ENCODE measurements at regions not wholly inside any gene's neighbourhood (a gene's known extent, or its start where the extent isn't known, plus 50 kb on each side); places are given as distances from the start of the nearest gene placed in this dataset.
"Not testable (repeated sequence)": the region's sequence is repeated elsewhere in the genome, so short reads cannot be mapped to it uniquely, and the experiment has no call there.

GRCh38 chr3:165716592-165716991 is 120.6 kb downstream of the BCHE start:
- DNase-seq (ENCODE audit: low spot score), result no peak

GRCh38 chr3:165713479-165713878 is 123.7 kb downstream of the BCHE start:
- no peak for DNase-seq (ENCODE audit: low spot score)

GRCh38 chr3:165712382-165712781 is 124.8 kb downstream of the BCHE start:
- no peak for DNase-seq (ENCODE audit: low spot score)

- DNase-seq (ENCODE audit: low spot score), result no peak
Measured at GRCh38 chr3:165697910-165698309, 139.3 kb downstream of the BCHE start.

GRCh38 chr3:165696496-165696895 is 140.7 kb downstream of the BCHE start:
- DNase-seq (ENCODE audit: low spot score), result no peak

- no peak for DNase-seq (ENCODE audit: low spot score)
Measured at GRCh38 chr3:165683947-165684346, 153.3 kb downstream of the BCHE start.

GRCh38 chr3:165682734-165683133 is 154.5 kb downstream of the BCHE start:
- no peak for DNase-seq (ENCODE audit: low spot score)

- DNase-seq (ENCODE audit: low spot score), result no peak
Measured at GRCh38 chr3:165669967-165670366, 167.3 kb downstream of the BCHE start.

- no peak for DNase-seq (ENCODE audit: low spot score)
Measured at GRCh38 chr3:165669504-165669903, 167.7 kb downstream of the BCHE start.

GRCh38 chr3:165667676-165668075 is 169.5 kb downstream of the BCHE start:
- DNase-seq (ENCODE audit: low spot score), result no peak

- DNase-seq (ENCODE audit: low spot score), result no peak
Measured at GRCh38 chr3:165658027-165658426, 179.2 kb downstream of the BCHE start.

GRCh38 chr3:165653130-165653778 is 184.0 kb downstream of the BCHE start:
- no peak for DNase-seq (ENCODE audit: low spot score)

- DNase-seq (ENCODE audit: low spot score), result not testable (repeated sequence)
Measured at GRCh38 chr3:165649282-165649681, 187.9 kb downstream of the BCHE start.

- no peak for DNase-seq (ENCODE audit: low spot score)
Measured at GRCh38 chr3:165645191-165645590, 192.0 kb downstream of the BCHE start.

- DNase-seq (ENCODE audit: low spot score), result no peak
Measured at GRCh38 chr3:165644331-165644730, 192.9 kb downstream of the BCHE start.

- DNase-seq (ENCODE audit: low spot score), result no peak
Measured at GRCh38 chr3:165643425-165643824, 193.8 kb downstream of the BCHE start.

GRCh38 chr3:165642761-165643420 is 194.3 kb downstream of the BCHE start:
- DNase-seq (ENCODE audit: low spot score), result no peak

- no peak for DNase-seq (ENCODE audit: low spot score)
Measured at GRCh38 chr3:165641569-165642310, 195.5 kb downstream of the BCHE start.

- DNase-seq (ENCODE audit: low spot score), result no peak
Measured at GRCh38 chr3:165640970-165641369, 196.3 kb downstream of the BCHE start.

- DNase-seq (ENCODE audit: low spot score), result no peak
Measured at GRCh38 chr3:165640031-165640430, 197.2 kb downstream of the BCHE start.

GRCh38 chr3:165638034-165638433 is 199.2 kb downstream of the BCHE start:
- no peak for DNase-seq (ENCODE audit: low spot score)

GRCh38 chr3:165636684-165637015 is 200.6 kb downstream of the BCHE start:
- DNase-seq (ENCODE audit: low spot score), result no peak
